GOT3 (cell line): ENCODE measurements at regions not wholly inside any gene's neighbourhood (a gene's known extent, or its start where the extent isn't known, plus 50 kb on each side); places are given as distances from the start of the nearest gene placed in this dataset.

ENCODE experiments used
- DNase-seq: peaks from one replicate; lab custom pipeline; 2025; ENCODE audit warnings: mixed read lengths; lab: John Stamatoyannopoulos, UW

DNA sequence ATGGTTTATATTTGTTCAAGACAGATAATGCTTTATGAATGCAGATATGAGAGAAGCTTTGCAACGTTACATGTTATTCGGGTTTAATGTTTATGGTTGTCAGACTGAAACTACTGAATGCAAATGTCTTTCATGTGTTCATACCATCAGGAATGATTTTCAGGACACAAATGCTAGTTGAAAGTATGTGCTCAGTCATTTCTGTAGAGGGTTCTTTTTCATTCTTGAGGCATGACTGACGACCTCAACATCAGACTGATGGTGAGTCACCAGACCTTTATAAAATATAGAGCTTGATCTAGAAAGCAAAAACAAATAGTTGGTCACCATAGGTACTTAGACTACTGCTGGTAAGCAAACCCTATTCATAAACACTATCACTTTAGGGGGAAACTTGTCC lies 287.3 kb upstream of the NUDT12 start:
- DNase-seq: no peak

GRCh38 chr5:103847060-103847459 lies 284.5 kb upstream of the NUDT12 start:
- DNase-seq: no peak

- DNase-seq: no peak
Observed at GRCh38 chr5:103842936-103843335, 280.3 kb upstream of the NUDT12 start.

- DNase-seq: no peak
Observed at GRCh38 chr5:103840600-103840999, 278.0 kb upstream of the NUDT12 start.

DNA sequence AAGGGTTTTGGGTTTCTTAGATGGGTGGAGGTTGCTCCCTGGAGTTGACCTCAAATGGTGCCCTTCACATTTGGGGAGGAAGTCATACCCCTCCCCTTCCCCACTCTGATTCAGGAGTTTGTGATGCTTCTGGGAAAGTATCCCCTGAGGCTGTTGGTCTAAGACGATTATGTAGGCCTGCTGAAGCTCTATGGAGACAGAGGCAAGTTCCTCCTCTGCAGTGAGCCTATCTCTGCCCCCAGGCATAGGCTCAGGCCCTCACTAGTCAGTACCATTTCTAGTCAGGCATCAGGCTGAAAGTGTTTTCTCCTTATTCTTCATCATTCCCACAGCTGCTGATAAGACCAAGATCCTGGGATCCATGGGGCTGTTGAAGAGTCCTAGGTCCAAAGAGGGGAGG lies 271.6 kb upstream of the NUDT12 start:
- DNase-seq: no peak

DNA sequence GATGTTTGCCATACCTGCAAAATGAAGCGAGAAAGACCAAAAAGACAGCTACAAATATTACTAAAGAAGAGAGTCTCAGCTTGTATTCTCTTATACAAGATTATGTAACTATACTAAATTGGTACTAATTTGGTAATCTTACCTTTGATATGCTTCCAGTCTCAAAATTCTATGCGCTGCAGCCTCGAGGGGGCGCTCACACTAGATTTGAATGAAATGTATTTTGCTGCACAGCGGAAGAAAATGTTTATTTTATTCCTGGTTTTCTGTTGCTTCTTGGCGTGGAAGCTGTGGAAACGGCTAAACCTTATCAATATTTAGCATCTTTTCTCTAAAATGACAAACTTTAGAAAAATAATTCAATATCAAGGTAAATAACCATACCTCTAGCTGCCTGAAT lies 267.0 kb upstream of the NUDT12 start:
- DNase-seq: no peak

GRCh38 chr5:103827976-103828375 lies 265.4 kb upstream of the NUDT12 start:
- DNase-seq: no peak

DNA sequence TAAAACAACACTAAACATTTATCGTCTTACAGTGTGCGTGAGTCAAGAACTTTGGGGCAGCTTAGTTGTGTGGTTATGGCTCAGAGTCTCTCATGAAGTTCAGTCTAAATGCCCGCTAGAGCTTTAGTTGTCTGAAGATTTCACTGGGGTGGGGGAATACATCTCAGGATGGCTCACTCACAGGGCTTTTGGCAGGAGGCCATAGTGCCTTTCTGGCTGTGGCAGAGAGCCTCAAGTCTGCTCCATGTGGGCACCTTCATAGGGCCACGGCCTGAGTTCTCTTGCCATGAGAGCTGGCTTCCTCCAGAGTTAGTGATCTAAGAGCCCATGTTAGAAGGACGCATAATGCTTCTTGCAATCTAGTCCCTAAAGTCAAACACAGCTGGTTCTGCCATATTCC lies 258.8 kb upstream of the NUDT12 start:
- no peak for DNase-seq

DNA sequence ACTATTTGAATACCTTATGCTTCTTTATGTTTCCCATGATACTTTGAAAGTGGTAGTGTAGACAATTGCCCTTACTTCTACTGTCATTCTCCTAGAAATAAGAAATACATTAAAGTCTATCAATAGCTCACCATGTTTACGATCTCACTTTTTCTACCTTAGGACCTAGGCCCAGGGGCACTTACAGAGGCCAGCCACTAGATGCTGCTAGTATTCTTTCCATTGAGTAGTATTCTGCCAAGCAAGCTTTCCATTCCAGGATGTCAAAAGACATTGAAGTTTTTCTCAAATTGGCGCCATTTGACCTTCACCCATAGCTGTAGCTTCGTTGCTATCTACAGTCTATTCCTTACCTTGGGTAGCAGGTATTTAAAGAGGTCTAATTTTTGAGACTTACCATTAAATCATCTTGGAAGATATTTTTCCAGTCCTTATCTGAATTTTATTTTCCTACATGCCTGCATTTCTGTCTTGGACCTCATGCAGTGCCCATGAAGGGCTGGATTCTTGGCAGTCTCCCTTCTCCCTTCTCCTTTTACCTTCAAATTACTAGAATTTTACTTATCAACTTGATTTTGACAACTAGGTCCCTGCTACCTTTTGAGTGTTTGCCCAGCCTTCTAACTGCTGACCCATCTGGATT lies 246.0 kb upstream of the NUDT12 start:
- DNase-seq: no peak

DNA sequence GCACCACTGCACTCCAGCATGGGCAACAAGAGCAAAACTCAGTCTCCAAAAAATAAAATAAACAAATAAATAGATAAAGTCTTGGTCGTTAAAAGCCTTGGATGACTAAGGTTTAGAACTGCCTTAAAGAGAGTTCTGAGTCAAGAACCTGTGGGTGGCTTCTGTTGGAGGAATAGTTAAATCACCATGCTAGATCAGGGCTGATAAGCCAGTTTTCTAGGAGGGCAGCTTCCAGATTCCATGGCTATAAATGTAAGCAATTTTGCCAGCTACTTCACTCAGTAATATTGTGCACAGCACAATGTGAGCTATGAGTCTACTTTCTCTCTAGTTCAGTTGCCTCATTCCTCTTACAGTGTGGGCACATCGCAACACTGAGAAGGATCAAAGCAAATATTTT lies 242.1 kb upstream of the NUDT12 start:
- no peak for DNase-seq

GRCh38 chr5:103801681-103802080 lies 239.1 kb upstream of the NUDT12 start:
- no peak for DNase-seq

GRCh38 chr5:103800741-103801495 lies 238.3 kb upstream of the NUDT12 start:
- DNase-seq: no peak

DNA sequence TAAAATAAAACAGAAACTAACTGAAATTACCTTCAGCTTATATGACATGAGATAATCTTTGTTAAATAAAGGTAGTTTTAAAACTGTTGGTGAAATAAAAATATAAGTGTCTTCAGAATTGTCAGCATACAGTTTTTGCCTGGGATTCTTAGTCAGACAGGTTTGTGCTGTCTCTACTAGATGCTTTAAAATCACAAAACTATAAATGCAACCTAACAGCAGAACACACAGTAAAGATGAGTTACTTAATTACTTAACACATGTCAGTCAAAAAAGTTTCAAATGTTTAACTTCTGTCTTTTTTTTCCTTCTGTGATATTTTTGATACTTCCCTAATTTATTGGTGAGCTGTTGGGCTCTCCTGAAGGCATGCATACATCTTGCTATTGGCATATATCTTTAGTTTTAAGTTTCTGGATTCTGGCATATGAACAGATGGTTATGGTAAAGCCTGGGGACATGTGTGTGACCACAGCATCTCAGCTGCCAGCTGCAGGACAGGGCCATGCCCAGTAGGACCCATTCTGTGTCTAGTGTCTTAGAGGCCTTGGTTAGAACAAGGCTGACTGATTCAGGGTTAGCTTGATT lies 231.1 kb upstream of the NUDT12 start:
- no peak for DNase-seq

- no peak for DNase-seq
Observed at GRCh38 chr5:103785569-103785968, 223.0 kb upstream of the NUDT12 start.

DNA sequence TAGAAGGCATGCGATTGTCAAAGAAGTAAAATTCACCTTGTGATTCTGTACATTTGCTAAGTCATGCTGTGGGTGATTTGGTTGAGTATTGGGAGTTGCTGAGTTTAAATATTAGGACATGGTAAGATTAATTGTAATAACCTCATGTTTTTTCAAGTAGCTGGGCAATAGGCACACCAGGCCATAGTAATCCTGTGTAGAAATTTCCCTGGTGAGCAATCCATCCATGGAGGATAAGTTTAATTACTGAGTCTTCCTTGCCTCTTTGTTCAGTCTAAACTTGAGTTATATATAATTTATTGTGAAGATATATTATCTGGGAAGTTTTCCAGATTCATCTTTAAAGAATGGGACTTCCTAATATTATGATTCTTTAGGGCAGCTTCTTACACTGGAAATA lies 221.1 kb upstream of the NUDT12 start:
- DNase-seq: no peak

DNA sequence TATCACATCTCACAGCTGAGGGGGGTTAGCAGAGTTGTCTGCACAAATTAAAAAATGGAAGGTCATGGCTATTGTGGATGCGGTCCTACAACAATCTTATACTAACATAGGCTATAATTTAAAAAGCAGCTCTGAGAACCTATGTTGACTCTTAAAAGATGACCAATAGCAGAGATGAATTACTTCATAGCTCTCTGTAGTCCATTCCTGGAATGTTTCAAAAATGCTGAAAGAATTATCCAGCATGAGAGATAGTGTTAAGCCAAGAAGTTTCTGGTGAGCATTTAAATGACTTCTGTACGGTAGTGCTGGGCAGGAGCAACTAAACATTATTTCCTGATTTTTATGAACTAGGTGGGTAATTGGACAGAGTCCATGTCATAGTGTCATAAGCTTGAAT lies 218.2 kb upstream of the NUDT12 start:
- DNase-seq: no peak

GRCh38 chr5:103774721-103775120 lies 212.1 kb upstream of the NUDT12 start:
- no peak for DNase-seq

DNA sequence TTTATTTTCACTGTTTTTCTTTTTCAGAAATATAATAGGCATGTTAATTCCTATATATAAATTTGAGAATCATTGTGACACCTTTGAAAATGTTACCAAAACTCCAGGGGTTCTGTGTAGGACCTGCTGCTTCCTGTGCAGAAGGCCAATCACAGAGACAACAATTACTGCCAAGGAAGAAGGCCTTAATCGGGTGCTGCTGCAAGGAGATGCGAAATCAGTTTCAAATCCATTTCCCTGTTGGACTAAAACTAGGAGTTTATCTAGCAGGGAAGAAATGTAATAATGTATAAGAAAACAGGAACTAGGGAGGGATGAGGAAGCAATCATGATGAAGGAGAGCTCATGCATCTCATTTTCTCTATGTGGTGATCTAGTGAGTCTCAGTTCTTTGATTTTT lies 209.7 kb upstream of the NUDT12 start:
- DNase-seq: no peak

- no peak for DNase-seq
Observed at GRCh38 chr5:103764403-103764802, 201.8 kb upstream of the NUDT12 start.

DNA sequence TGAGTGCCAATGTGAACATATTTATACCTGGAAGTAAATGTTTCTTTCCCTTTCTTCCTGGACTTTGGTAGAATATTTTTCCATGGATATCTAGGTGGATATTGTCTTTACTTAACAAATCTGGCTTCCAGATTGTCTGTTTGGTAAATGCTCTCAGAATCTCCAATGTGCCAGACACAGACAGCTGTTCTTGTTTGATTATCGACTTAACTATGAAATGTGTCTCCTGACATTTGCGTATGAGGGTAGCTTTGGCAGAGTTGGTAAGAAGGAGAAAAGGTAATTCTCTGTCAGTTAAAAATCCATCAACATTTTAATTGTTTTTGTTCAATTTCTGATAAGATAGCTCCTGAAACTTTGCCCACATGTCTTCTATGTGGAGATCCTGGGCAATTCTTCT lies 196.4 kb upstream of the NUDT12 start:
- DNase-seq: no peak

DNA sequence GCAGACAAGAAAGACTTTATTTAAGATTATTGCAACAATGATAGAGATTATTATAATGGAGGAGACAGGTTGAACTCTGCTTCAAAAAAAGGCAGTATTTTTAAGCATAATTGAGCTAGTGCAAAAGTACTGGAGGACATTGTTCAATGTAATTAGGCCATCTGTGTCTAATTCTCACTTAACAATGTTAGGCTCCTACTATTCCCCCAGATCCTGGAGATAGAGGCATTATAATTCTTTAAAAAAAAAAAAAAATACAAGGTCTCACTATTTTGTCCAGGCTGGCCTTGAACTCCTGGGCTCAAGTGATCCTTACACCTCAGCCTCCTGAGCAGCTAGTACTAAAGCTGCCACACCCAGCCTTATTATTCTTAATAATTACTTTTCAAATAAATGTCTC lies 193.4 kb upstream of the NUDT12 start:
- DNase-seq: no peak

GRCh38 chr5:103745353-103746065 lies 182.9 kb upstream of the NUDT12 start:
- DNase-seq: no peak

DNA sequence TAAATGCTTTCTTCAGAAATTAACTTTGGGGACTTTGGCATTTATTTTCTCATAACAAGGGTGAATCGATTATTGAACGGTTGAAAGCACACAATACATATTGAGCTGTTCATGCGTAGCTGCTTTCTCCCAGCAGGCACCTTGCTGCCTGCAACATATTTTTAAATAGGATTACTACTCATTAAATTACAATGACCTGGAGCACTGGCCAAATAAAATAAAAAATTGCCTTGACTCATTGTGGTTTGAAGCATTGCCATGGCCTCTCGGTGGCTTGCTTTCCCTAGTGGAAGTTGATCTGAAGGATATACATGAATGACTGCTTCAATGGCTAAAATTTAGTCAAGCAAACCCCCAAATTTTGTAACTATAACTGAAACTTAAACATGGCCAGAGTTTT lies 181.6 kb upstream of the NUDT12 start:
- DNase-seq: no peak
